Left hindlimb (tissue), 1 donor: ENCODE measurements at regions not wholly inside any gene's neighbourhood (a gene's known extent, or its start where the extent isn't known, plus 50 kb on each side); places are given as distances from the start of the nearest gene placed in this dataset.
A peak's percentile ranks its signal among the peaks of the same experiment; 100 is the strongest.
"Not testable (repeated sequence)": the region's sequence is repeated elsewhere in the genome, so short reads cannot be mapped to it uniquely, and the experiment has no call there.

Experiments
- DNase-seq: peaks from one replicate; pipeline ENCODE4 v3.0.0-alpha.2; 2018

- no peak for DNase-seq
These were observed 65.8 kb downstream of the MTX3 start for GRCh38 chr5:79924936-79925893.

GRCh38 chr5:79923431-79923830 is 67.6 kb downstream of the MTX3 start:
- DNase-seq = no peak

GRCh38 chr5:79922626-79923025 is 68.4 kb downstream of the MTX3 start:
- DNase-seq = no peak

GRCh38 chr5:79907452-79907851 is 83.6 kb downstream of the MTX3 start:
- not testable (repeated sequence) for DNase-seq

- not testable (repeated sequence) for DNase-seq
These were observed 88.5 kb downstream of the MTX3 start for GRCh38 chr5:79902571-79902970.

GRCh38 chr5:79901631-79902030 is 89.4 kb downstream of the MTX3 start:
- no peak for DNase-seq

- no peak for DNase-seq
These were observed 92.5 kb downstream of the MTX3 start for GRCh38 chr5:79898611-79899010.

GRCh38 chr5:79893976-79894375 is 97.1 kb downstream of the MTX3 start:
- no peak for DNase-seq

- no peak for DNase-seq
These were observed 97.6 kb downstream of the MTX3 start for GRCh38 chr5:79893485-79893884.

GRCh38 chr5:79890930-79891249 is 100.2 kb downstream of the MTX3 start:
- DNase-seq = no peak

- no peak for DNase-seq
These were observed 100.7 kb downstream of the MTX3 start for GRCh38 chr5:79890119-79890929.

- no peak for DNase-seq
These were observed 102.4 kb downstream of the MTX3 start for GRCh38 chr5:79888643-79889042.

- no peak for DNase-seq
These were observed 104.0 kb downstream of the MTX3 start for GRCh38 chr5:79886925-79887655.

- no peak for DNase-seq
These were observed 104.6 kb downstream of the MTX3 start for GRCh38 chr5:79886456-79886855.

GRCh38 chr5:79879880-79880279 is 111.2 kb downstream of the MTX3 start:
- not testable (repeated sequence) for DNase-seq

GRCh38 chr5:79878721-79879336 is 112.2 kb downstream of the MTX3 start:
- no peak for DNase-seq

- DNase-seq = no peak
These were observed 112.9 kb downstream of the MTX3 start for GRCh38 chr5:79878136-79878679.

GRCh38 chr5:79876456-79876855 is 114.6 kb downstream of the MTX3 start:
- no peak for DNase-seq

- DNase-seq = no peak
These were observed 115.8 kb downstream of the MTX3 start for GRCh38 chr5:79875230-79875629.

GRCh38 chr5:79873187-79873586 is 117.9 kb downstream of the MTX3 start:
- peak; percentile 66 for DNase-seq

- DNase-seq = peak; percentile 63
These were observed 118.8 kb downstream of the MTX3 start for GRCh38 chr5:79872291-79872690.

- no peak for DNase-seq
These were observed 119.5 kb downstream of the MTX3 start for GRCh38 chr5:79871364-79872120.
